Right hindlimb (tissue), 1 donor: ENCODE measurements at regions not wholly inside any gene's neighbourhood (a gene's known extent, or its start where the extent isn't known, plus 50 kb on each side); places are given as distances from the start of the nearest gene placed in this dataset.
A peak's percentile ranks its signal among the peaks of the same experiment; 100 is the strongest.

Experiments used
- DNase-seq: peaks from one replicate; pipeline ENCODE4 v3.0.0-alpha.2; 2018

DNA sequence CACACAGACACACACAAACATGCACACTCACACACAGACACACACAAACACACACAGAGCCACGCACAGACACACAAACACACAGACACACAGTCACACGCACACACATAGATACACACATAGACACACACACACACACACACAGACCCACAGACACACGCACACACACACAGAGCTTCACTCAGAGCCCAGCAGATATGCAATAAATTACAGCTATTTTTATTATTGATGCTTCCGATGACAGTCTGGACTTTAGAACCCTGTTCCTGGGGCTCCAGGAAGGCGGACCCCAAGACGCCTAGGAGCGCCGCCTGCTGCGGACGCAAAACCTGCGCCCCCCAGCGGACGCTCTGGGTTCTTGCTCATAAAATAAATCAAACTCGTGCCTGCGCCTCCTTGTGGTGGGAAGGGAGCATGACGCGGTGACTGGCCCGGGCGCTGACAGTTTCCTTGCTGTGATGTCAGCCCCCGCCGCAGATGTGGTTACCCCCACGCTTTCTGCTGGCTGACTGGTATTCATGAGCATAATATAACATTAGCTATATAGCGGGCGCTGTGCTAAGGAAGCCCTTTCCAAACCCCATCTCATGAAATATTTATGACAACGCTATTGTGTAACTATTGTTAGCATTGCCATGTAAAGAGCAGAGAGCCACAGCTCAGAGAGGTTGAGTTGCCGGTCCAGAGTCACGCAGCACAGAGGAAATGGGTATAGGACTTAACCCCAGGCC is 64.4 kb upstream of the TM9SF2 start:
- DNase-seq = peak; percentile 86

DNA sequence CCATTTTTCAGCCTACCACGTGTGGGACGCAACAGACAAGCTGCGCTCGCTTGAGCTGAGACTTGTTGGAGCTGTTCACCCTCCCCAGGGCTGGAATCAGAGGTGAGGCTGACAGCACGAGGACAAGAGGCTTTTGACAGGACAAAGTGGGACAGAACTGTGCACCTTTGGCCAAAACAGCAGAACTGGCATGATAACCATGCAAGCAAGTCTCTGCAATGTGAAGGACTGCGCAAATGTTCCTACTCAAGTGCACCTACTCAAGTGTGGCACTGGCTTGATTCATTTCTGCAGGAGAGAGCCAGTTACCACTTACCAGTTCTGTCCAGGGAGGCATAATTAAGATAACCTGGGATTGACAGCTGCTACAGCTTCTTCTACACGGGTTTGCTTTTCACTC is 62.2 kb upstream of the TM9SF2 start:
- no peak for DNase-seq

DNA sequence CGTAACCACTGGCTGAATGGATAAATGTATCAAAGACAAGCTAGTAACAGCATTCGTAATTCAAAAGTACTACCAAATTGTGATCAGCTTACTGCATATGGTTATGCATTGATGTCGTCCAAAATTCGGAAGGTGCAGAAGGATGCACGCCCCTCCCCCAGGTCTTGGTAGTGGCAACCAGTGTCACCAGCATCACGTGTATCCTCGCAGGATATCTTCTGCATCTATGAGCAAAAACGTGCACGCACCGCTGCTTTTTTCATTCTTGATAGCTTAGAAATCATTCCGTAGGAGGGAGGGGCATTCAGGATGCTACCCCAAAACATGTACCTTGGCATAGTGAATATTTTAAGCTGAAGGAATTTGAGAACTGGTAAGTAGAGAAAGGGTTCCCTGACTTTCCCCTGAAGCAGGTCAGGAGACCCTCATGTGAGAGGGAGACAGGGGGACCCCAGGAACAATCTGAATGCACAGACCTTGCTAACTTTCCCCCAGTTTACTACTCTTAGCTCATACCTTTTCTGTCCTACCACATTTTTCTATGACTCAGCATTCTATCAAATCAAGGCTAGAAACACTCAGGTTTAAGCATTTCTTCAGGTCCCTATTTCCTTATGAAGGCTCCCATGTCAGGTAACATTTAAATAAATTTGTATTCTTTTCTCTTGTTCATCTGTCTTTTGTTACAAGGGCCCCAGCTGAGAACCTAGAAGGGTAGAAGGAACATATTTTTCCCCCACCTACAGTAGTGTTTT is 61.2 kb upstream of the TM9SF2 start:
- DNase-seq = no peak

- DNase-seq = peak; percentile 35
These were observed 58.9 kb upstream of the TM9SF2 start for GRCh38 chr13:99442273-99442895.

GRCh38 chr13:99446242-99446641 is 55.0 kb upstream of the TM9SF2 start:
- DNase-seq = no peak

GRCh38 chr13:99448546-99448945 is 52.7 kb upstream of the TM9SF2 start:
- DNase-seq = no peak

DNA sequence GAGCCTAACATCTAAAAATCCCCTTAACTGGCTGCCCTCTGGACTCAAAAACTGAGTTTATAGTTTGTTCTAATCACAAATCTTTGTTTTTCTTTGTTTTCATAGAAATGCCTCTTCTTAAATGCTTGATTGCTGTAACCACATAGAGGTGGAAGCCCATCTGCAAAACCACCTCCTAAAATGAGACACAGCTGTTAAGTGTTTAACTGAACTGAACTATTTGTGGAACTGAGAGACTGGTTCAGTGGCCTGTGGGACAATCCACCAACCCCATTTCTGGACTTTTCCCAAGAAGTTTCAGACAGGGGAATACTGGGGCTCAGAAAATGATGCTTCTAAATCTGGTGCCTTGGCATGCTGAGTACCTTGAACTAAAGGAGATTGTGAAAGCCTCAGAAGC is 50.9 kb upstream of the TM9SF2 start:
- DNase-seq = no peak
